IMR-90 (cell line): ENCODE measurements at regions not wholly inside any gene's neighbourhood (a gene's known extent, or its start where the extent isn't known, plus 50 kb on each side); places are given as distances from the start of the nearest gene placed in this dataset.

ENCODE experiments used
- ATAC-seq: fragments of 200-7000 bp; cut with Tn5 transposase; 2 replicates; pipeline ENCODE4 v1.9.1; 2020; ENCODE audit warnings: low read depth, mild to moderate bottlenecking, moderate library complexity
- BruUV-seq: library from RNA; stranded (reverse); fragments of 400-500 nt; replicated peaks from 2 replicates; lab custom pipeline; 2021; lab: Mats Ljungman, UMichigan
- CTCF ChIA-PET: fragments of 300-600 bp; formaldehyde crosslinking; extraction: SDS; loops from one replicate; lab custom pipeline; 2021; ENCODE audit warnings: antibody characterized with exemption; lab: Yijun Ruan, JAX
- POLR2A ChIA-PET: fragments of 300-600 bp; sonication (Branson Sonifier 250); formaldehyde crosslinking; loops from one replicate; lab custom pipeline; 2022; ENCODE audit warnings: antibody characterized with exemption; ENCODE audit not compliant: unreplicated experiment; lab: Charles Lee
- DNase-seq: peaks from one replicate; pipeline ENCODE4 v3.0.0; 2013
- H2AFZ ChIP-seq: replicated peaks from 2 replicates; pipeline ENCODE3; 2013; ENCODE audit warnings: low read length, mild to moderate bottlenecking; ENCODE audit not compliant: poor library complexity
- H2AK5ac ChIP-seq: 2 replicates; pipeline ENCODE4 v1.6.1; 2013; ENCODE audit warnings: low read depth, low read length, inconsistent platforms
- H2AK9ac ChIP-seq: replicated peaks from 2 replicates; pipeline ENCODE3; 2013; ENCODE audit warnings: mild to moderate bottlenecking, low read depth, low read length, moderate library complexity; ENCODE audit not compliant: poor library complexity
- H2BK120ac ChIP-seq: 2 replicates; pipeline ENCODE4 v1.6.1; 2013; ENCODE audit warnings: low read depth, low read length, inconsistent platforms
- H2BK15ac ChIP-seq: 3 replicates; pipeline ENCODE4 v1.6.1; 2013; ENCODE audit warnings: low read depth, low read length, inconsistent platforms
- H2BK20ac ChIP-seq: 2 replicates; pipeline ENCODE4 v1.6.1; 2013; ENCODE audit warnings: low read depth, mild to moderate bottlenecking, inconsistent platforms, low read length, moderate library complexity
- H2BK5ac ChIP-seq: 2 replicates; pipeline ENCODE4 v1.6.1; 2013; ENCODE audit warnings: mild to moderate bottlenecking, low read depth, low read length, inconsistent platforms; ENCODE audit not compliant: poor library complexity, severe bottlenecking
- H3K14ac ChIP-seq: replicated peaks from 2 replicates; pipeline ENCODE4 v1.6.1; 2013; ENCODE audit warnings: low read depth, low read length, inconsistent platforms
- H3K18ac ChIP-seq: 2 replicates; pipeline ENCODE4 v1.6.1; 2013; ENCODE audit warnings: low read depth, low read length, control low read depth
- H3K23ac ChIP-seq: 2 replicates; pipeline ENCODE4 v1.6.1; 2013; ENCODE audit warnings: low read depth, low read length, inconsistent platforms
- H3K27ac ChIP-seq: 2 replicates; pipeline ENCODE4 v1.5.1; 2013; ENCODE audit warnings: mild to moderate bottlenecking, control low read depth, low read length; ENCODE audit not compliant: insufficient read depth
- H3K27me3 ChIP-seq: 2 replicates; pipeline ENCODE4 v1.6.1; 2013; ENCODE audit warnings: low read length; ENCODE audit not compliant: control insufficient read depth, insufficient read depth
- H3K36me3 ChIP-seq: 2 replicates; pipeline ENCODE4 v1.6.1; 2013; ENCODE audit warnings: low read length, mixed read lengths; ENCODE audit not compliant: control insufficient read depth, insufficient read depth
- H3K4ac ChIP-seq: 2 replicates; pipeline ENCODE4 v1.6.1; 2013; ENCODE audit warnings: low read depth, low read length, inconsistent platforms
- H3K4me1 ChIP-seq: 2 replicates; pipeline ENCODE4 v1.6.1; 2013; ENCODE audit warnings: low read length, mixed read lengths; ENCODE audit not compliant: control insufficient read depth, insufficient read depth
- H3K4me2 ChIP-seq: 2 replicates; pipeline ENCODE4 v1.6.1; 2013; ENCODE audit warnings: low read depth, mild to moderate bottlenecking, control low read depth, low read length, moderate library complexity
- H3K4me3 ChIP-seq: 2 replicates; pipeline ENCODE4 v1.5.1; 2013; ENCODE audit warnings: low read depth, mild to moderate bottlenecking, control low read depth, low read length, moderate library complexity; ENCODE audit not compliant: insufficient read depth
- H3K56ac ChIP-seq: 2 replicates; pipeline ENCODE4 v1.6.1; 2013; ENCODE audit warnings: low read length, inconsistent platforms; ENCODE audit not compliant: insufficient read depth; ENCODE audit errors: extremely low read depth
- H3K79me1 ChIP-seq, 2 experiments: 2 replicates each; pipeline ENCODE4 v1.6.1; 2013; ENCODE audit warnings: low read length in 2 of 2, inconsistent platforms in 1 of 2, low read depth in 1 of 2
- H3K9ac ChIP-seq: 2 replicates; pipeline ENCODE4 v1.6.1; 2013; ENCODE audit warnings: low read depth, low read length, control low read depth
- H3K9me1 ChIP-seq: 2 replicates; pipeline ENCODE4 v1.6.1; 2013; ENCODE audit warnings: low read length, inconsistent platforms; ENCODE audit not compliant: insufficient read depth
- H3K9me3 ChIP-seq: 2 replicates; pipeline ENCODE4 v1.6.1; 2013; ENCODE audit warnings: low read length; ENCODE audit not compliant: control insufficient read depth, insufficient read depth
- H4K20me1 ChIP-seq: 2 replicates; pipeline ENCODE4 v1.6.1; 2013; ENCODE audit warnings: low read length, inconsistent platforms; ENCODE audit not compliant: insufficient read depth
- H4K5ac ChIP-seq: 2 replicates; pipeline ENCODE4 v1.6.1; 2013; ENCODE audit warnings: mild to moderate bottlenecking, low read depth, low read length, control low read depth
- H4K8ac ChIP-seq, 2 experiments: 2 replicates each; pipeline ENCODE4 v1.6.1; 2013; ENCODE audit warnings: low read depth in 2 of 2, low read length in 2 of 2, control low read depth in 1 of 2, inconsistent platforms in 1 of 2
- H4K91ac ChIP-seq: 2 replicates; pipeline ENCODE4 v1.6.1; 2013; ENCODE audit warnings: low read depth, low read length, inconsistent platforms; ENCODE audit not compliant: insufficient read depth
- CEBPB ChIP-seq: IDR thresholded peaks from 2 replicates; pipeline ENCODE4 v1.6.1; 2012; ENCODE audit warnings: low read depth, low read length, improper control_type of control experiment
- WGBS, 2 experiments: methylation state at CpG; one replicate each; pipeline versions ENCODE4 v1.1.5 to v1.1.7; 2013; ENCODE audit warnings: missing lambda C conversion rate in 2 of 2; ENCODE audit not compliant: insufficient read length in 1 of 2; ENCODE audit errors: extremely low coverage in 2 of 2; 5-methylcytosine and 5-hydroxymethylcytosine counted together
- dilution Hi-C: fragments of 300-500 bp; cut with HindIII; formaldehyde crosslinking; loops from one replicate; pipeline ENCODE4 v1.14.3; 2018; ENCODE audit warnings: low sequenced_read_pairs; ENCODE audit not compliant: unreplicated experiment
- in situ Hi-C: fragments of 300-500 bp; cut with MboI; formaldehyde crosslinking; loops from 3 replicates; pipeline ENCODE4 v1.14.3; 2019; ENCODE audit warnings: low sequenced_read_pairs, inconsistent platforms, mixed read lengths
- intact Hi-C: fragments of 100-400 bp; cut with micrococcal nuclease; formaldehyde crosslinking; loops from 2 replicates; pipeline ENCODE4 v1.10.0; 2022

GRCh38 chr1:30169269-30169668 lies 554.1 kb downstream of the MATN1 start:
- no peak overlapping the region for H3K56ac ChIP-seq
- H4K8ac ChIP-seq: no peak overlapping the region
- no peak overlapping the region for H4K91ac ChIP-seq
- in situ Hi-C loops (no loop called here), dilution Hi-C loops (no loop called here), intact Hi-C loops (no loop called here)
- H3K4me2 ChIP-seq: no peak overlapping the region
- H3K4ac ChIP-seq: no peak overlapping the region
- H2AK5ac ChIP-seq: no peak overlapping the region
- no peak for DNase-seq
- H4K5ac ChIP-seq: no peak overlapping the region
- H3K4me1 ChIP-seq: no peaks in the 10 kb centered on the region
- ATAC-seq: no peak
- ChIA-PET CTCF (no interaction called here), POLR2A (no interaction called here)
- BruUV-seq: no TSS peak
- H3K9ac ChIP-seq: no peak overlapping the region
- no peak overlapping the region for H3K14ac ChIP-seq
- H3K36me3 ChIP-seq: no peaks in the 10 kb centered on the region
- H3K23ac ChIP-seq: no peak overlapping the region
- 76% methylated on average over 3 of the region's 4 CpGs; no CpG with 5 or more reads in 1 of the 2 experiments for WGBS, 2 experiments
- no peak overlapping the region for H2BK5ac ChIP-seq
- H2AFZ ChIP-seq: no peak overlapping the region
- no peak overlapping the region for H3K4me3 ChIP-seq
- no peaks in the 10 kb centered on the region; the same call in 1 of the 2 replicates for H3K27me3 ChIP-seq
- no peaks in the 10 kb centered on the region for H4K20me1 ChIP-seq
- H3K9me1 ChIP-seq: no peaks in the 10 kb centered on the region
- no peak overlapping the region for H2BK15ac ChIP-seq
- no peak overlapping the region for H2AK9ac ChIP-seq
- H2BK120ac ChIP-seq: no peak overlapping the region
- no peak for TF ChIP-seq CEBPB
- no peaks in the 10 kb centered on the region for H3K9me3 ChIP-seq
- H3K18ac ChIP-seq: no peak overlapping the region
- H2BK20ac ChIP-seq: no peak overlapping the region
- no peaks in the 10 kb centered on the region for H3K79me1 ChIP-seq
- H3K27ac ChIP-seq: no peak overlapping the region
